Activated gamma-delta T cell (primary cell): ENCODE measurements at regions not wholly inside any gene's neighbourhood (a gene's known extent, or its start where the extent isn't known, plus 50 kb on each side); places are given as distances from the start of the nearest gene placed in this dataset.

ENCODE experiments used
- DNase-seq: peaks from one replicate; lab custom pipeline; 2025; lab: John Stamatoyannopoulos, UW

- no peak for DNase-seq
These were observed 57.7 kb downstream of the LRRC30 start for GRCh38 chr18:7288544-7288943.

- DNase-seq = no peak
These were observed 59.2 kb downstream of the LRRC30 start for GRCh38 chr18:7290077-7290476.

- DNase-seq = no peak
These were observed 60.2 kb downstream of the LRRC30 start for GRCh38 chr18:7291046-7291445.

- DNase-seq = no peak
These were observed 67.3 kb downstream of the LRRC30 start for GRCh38 chr18:7298149-7298548.

GRCh38 chr18:7301094-7301493 lies 70.2 kb downstream of the LRRC30 start:
- DNase-seq = no peak

GRCh38 chr18:7303316-7304060 lies 72.6 kb downstream of the LRRC30 start:
- no peak for DNase-seq

GRCh38 chr18:7304061-7304370 lies 73.1 kb downstream of the LRRC30 start:
- DNase-seq = no peak

- DNase-seq = no peak
These were observed 74.5 kb downstream of the LRRC30 start for GRCh38 chr18:7305416-7305815.

- no peak for DNase-seq
These were observed 76.1 kb downstream of the LRRC30 start for GRCh38 chr18:7307030-7307429.

- no peak for DNase-seq
These were observed 76.6 kb downstream of the LRRC30 start for GRCh38 chr18:7307526-7307925.

GRCh38 chr18:7317804-7318231 lies 86.9 kb downstream of the LRRC30 start:
- no peak for DNase-seq

- DNase-seq = no peak
These were observed 88.3 kb downstream of the LRRC30 start for GRCh38 chr18:7319161-7319560.

GRCh38 chr18:7321831-7322230 lies 90.9 kb downstream of the LRRC30 start:
- no peak for DNase-seq

GRCh38 chr18:7322817-7323485 lies 92.1 kb downstream of the LRRC30 start:
- no peak for DNase-seq

- no peak for DNase-seq
These were observed 94.2 kb downstream of the LRRC30 start for GRCh38 chr18:7325126-7325430.

- no peak for DNase-seq
These were observed 98.1 kb downstream of the LRRC30 start for GRCh38 chr18:7329016-7329415.

GRCh38 chr18:7332452-7332851 lies 101.6 kb downstream of the LRRC30 start:
- no peak for DNase-seq

GRCh38 chr18:7333025-7333562 lies 102.2 kb downstream of the LRRC30 start:
- no peak for DNase-seq

GRCh38 chr18:7334973-7335568 lies 104.2 kb downstream of the LRRC30 start:
- no peak for DNase-seq

- DNase-seq = no peak
These were observed 105.7 kb downstream of the LRRC30 start for GRCh38 chr18:7336623-7337022.

GRCh38 chr18:7338846-7339245 lies 108.0 kb downstream of the LRRC30 start:
- no peak for DNase-seq

GRCh38 chr18:7341581-7342337 lies 110.9 kb downstream of the LRRC30 start:
- no peak for DNase-seq
